ENCODE measurements at regions not wholly inside any gene's neighbourhood (a gene's known extent, or its start where the extent isn't known, plus 50 kb on each side); places are given as distances from the start of the nearest gene placed in this dataset.

- TF ChIP-seq, protein P1, sequence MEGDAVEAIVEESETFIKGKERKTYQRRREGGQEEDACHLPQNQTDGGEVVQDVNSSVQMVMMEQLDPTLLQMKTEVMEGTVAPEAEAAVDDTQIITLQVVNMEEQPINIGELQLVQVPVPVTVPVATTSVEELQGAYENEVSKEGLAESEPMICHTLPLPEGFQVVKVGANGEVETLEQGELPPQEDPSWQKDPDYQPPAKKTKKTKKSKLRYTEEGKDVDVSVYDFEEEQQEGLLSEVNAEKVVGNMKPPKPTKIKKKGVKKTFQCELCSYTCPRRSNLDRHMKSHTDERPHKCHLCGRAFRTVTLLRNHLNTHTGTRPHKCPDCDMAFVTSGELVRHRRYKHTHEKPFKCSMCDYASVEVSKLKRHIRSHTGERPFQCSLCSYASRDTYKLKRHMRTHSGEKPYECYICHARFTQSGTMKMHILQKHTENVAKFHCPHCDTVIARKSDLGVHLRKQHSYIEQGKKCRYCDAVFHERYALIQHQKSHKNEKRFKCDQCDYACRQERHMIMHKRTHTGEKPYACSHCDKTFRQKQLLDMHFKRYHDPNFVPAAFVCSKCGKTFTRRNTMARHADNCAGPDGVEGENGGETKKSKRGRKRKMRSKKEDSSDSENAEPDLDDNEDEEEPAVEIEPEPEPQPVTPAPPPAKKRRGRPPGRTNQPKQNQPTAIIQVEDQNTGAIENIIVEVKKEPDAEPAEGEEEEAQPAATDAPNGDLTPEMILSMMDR (IDR thresholded peaks at IDR 0.05) = no peak
- no peak for TF ChIP-seq POLR2AphosphoS5 (IDR thresholded peaks at IDR 0.05)
Observed at GRCh38 chr18:40049716-40050115, 1905.3 kb upstream of the PIK3C3 start.
